SK-N-SH treated with all-trans-retinoic acid at 6 μM for 48 hours (cell line): ENCODE measurements at regions not wholly inside any gene's neighbourhood (a gene's known extent, or its start where the extent isn't known, plus 50 kb on each side); places are given as distances from the start of the nearest gene placed in this dataset.

Source experiments
- ATAC-seq: fragments of 200-7000 bp; cut with Tn5 transposase; 3 replicates; pipeline ENCODE4 v1.9.1; 2020; ENCODE audit warnings: mild to moderate bottlenecking, moderate library complexity
- ARNTL ChIP-seq: fragments of 450-650 bp; formaldehyde crosslinking; IDR thresholded peaks from 2 replicates; pipeline ENCODE4 v1.5.0; 2020; ENCODE audit warnings: low read depth, mild to moderate bottlenecking, moderate library complexity, borderline replicate concordance
- BACH2 ChIP-seq: fragments of 250-450 bp; sonication (Bioruptor Pico); IDR thresholded peaks from 2 replicates; pipeline ENCODE4 v1.9.0; 2021; ENCODE audit warnings: mild to moderate bottlenecking, borderline replicate concordance
- CSDC2 ChIP-seq: fragments of 250-450 bp; sonication (Bioruptor Pico); IDR thresholded peaks from 2 replicates; pipeline ENCODE4 v1.5.0; 2020; ENCODE audit warnings: mild to moderate bottlenecking, moderate library complexity
- ESRRG ChIP-seq: fragments of 250-450 bp; sonication (Bioruptor Pico); IDR thresholded peaks from 2 replicates; pipeline ENCODE4 v1.6.1; 2021; ENCODE audit warnings: mild to moderate bottlenecking
- GLIS3 ChIP-seq: fragments of 250-450 bp; sonication (Bioruptor Pico); IDR thresholded peaks from 2 replicates; pipeline ENCODE4 v1.5.0; 2020; ENCODE audit warnings: mild to moderate bottlenecking, moderate library complexity
- ISL1 ChIP-seq: fragments of 250-450 bp; sonication (Bioruptor Pico); IDR thresholded peaks from 2 replicates; pipeline ENCODE4 v2.1.2; 2022; ENCODE audit warnings: mild to moderate bottlenecking, moderate library complexity
- OSR1 ChIP-seq: fragments of 250-450 bp; sonication (Bioruptor Pico); IDR thresholded peaks from 2 replicates; pipeline ENCODE4 v1.8.0; 2022; ENCODE audit warnings: moderate library complexity, mild to moderate bottlenecking, inconsistent platforms
- POU6F1 ChIP-seq: fragments of 250-450 bp; sonication (Bioruptor Pico); IDR thresholded peaks from 2 replicates; pipeline ENCODE4 v1.8.0; 2021; ENCODE audit warnings: low read depth, mild to moderate bottlenecking, moderate library complexity, borderline replicate concordance
- PPARA ChIP-seq: fragments of 250-450 bp; sonication (Bioruptor Pico); IDR thresholded peaks from 2 replicates; pipeline ENCODE4 v1.5.0; 2020; ENCODE audit warnings: mild to moderate bottlenecking, borderline replicate concordance
- RARB ChIP-seq: fragments of 250-450 bp; sonication (Bioruptor Pico); IDR thresholded peaks from 2 replicates; pipeline ENCODE4 v1.8.0; 2021; ENCODE audit warnings: mild to moderate bottlenecking, moderate library complexity
- SNAI2 ChIP-seq: fragments of 250-450 bp; sonication (Bioruptor Pico); IDR thresholded peaks from 2 replicates; pipeline ENCODE4 v1.5.0; 2020; ENCODE audit warnings: mild to moderate bottlenecking, moderate library complexity
- TCF4 ChIP-seq: fragments of 250-450 bp; sonication (Bioruptor Pico); IDR thresholded peaks from 2 replicates; pipeline ENCODE4 v1.8.0; 2021; ENCODE audit warnings: mild to moderate bottlenecking, moderate library complexity, borderline replicate concordance
- TOX ChIP-seq: fragments of 250-450 bp; sonication (Bioruptor Pico); IDR thresholded peaks from 2 replicates; pipeline ENCODE4 v1.8.0; 2021; ENCODE audit warnings: mild to moderate bottlenecking, moderate library complexity, borderline replicate concordance
- ZC3H10 ChIP-seq: fragments of 250-450 bp; sonication (Bioruptor Pico); IDR thresholded peaks from 2 replicates; pipeline ENCODE4 v1.5.1; 2021; ENCODE audit warnings: mild to moderate bottlenecking, moderate library complexity
- ZFP3 ChIP-seq: fragments of 250-450 bp; sonication (Bioruptor Pico); IDR thresholded peaks from 2 replicates; pipeline ENCODE4 v1.5.0; 2020; ENCODE audit warnings: mild to moderate bottlenecking, moderate library complexity
- ZFP30 ChIP-seq: fragments of 450-650 bp; formaldehyde crosslinking; IDR thresholded peaks from 2 replicates; pipeline ENCODE4 v1.5.0; 2022; ENCODE audit warnings: mild to moderate bottlenecking, moderate library complexity
- ZNF565 ChIP-seq: fragments of 450-650 bp; formaldehyde crosslinking; conservative IDR thresholded peaks from 2 replicates; pipeline ENCODE4 v1.5.0; 2020; ENCODE audit warnings: low read depth, mild to moderate bottlenecking, moderate library complexity
- ZNF70 ChIP-seq: fragments of 450-650 bp; formaldehyde crosslinking; IDR thresholded peaks from 2 replicates; pipeline ENCODE4 v1.5.0; 2020; ENCODE audit warnings: mild to moderate bottlenecking, moderate library complexity
- ZNF8 ChIP-seq: fragments of 450-650 bp; formaldehyde crosslinking; IDR thresholded peaks from 2 replicates; pipeline ENCODE4 v1.5.0; 2020; ENCODE audit warnings: mild to moderate bottlenecking, moderate library complexity
- TF ChIP-seq, protein P1 (sequence below): fragments of 250-450 bp; sonication (Bioruptor Pico); IDR thresholded peaks from 2 replicates; pipeline ENCODE4 v1.8.0; 2020; ENCODE audit warnings: mild to moderate bottlenecking, moderate library complexity, borderline replicate concordance
- TF ChIP-seq, protein P2 (sequence below): fragments of 250-450 bp; sonication (Bioruptor Pico); IDR thresholded peaks from 2 replicates; pipeline ENCODE4 v1.5.1; 2020; ENCODE audit warnings: low read depth, mild to moderate bottlenecking, moderate library complexity
- TF ChIP-seq, protein P3 (sequence below): fragments of 250-450 bp; sonication (Bioruptor Pico); IDR thresholded peaks from 2 replicates; pipeline ENCODE4 v1.5.1; 2021; ENCODE audit warnings: mild to moderate bottlenecking, moderate library complexity

- no peak for TF ChIP-seq ZFP3
- TF ChIP-seq ZNF70 (CRISPR knock-in tag), result no peak
- TF ChIP-seq PPARA (CRISPR knock-in tag), result no peak
- TF ChIP-seq CSDC2 (CRISPR knock-in tag), result no peak
- TF ChIP-seq, protein P1, sequence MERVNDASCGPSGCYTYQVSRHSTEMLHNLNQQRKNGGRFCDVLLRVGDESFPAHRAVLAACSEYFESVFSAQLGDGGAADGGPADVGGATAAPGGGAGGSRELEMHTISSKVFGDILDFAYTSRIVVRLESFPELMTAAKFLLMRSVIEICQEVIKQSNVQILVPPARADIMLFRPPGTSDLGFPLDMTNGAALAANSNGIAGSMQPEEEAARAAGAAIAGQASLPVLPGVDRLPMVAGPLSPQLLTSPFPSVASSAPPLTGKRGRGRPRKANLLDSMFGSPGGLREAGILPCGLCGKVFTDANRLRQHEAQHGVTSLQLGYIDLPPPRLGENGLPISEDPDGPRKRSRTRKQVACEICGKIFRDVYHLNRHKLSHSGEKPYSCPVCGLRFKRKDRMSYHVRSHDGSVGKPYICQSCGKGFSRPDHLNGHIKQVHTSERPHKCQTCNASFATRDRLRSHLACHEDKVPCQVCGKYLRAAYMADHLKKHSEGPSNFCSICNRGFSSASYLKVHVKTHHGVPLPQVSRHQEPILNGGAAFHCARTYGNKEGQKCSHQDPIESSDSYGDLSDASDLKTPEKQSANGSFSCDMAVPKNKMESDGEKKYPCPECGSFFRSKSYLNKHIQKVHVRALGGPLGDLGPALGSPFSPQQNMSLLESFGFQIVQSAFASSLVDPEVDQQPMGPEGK, result no peak
- TF ChIP-seq SNAI2, result no peak
- TF ChIP-seq BACH2 (CRISPR knock-in tag), result no peak
- no peak for TF ChIP-seq ZC3H10 (CRISPR knock-in tag)
- no peak for TF ChIP-seq ZNF8
- TF ChIP-seq RARB (CRISPR knock-in tag), result no peak
- TF ChIP-seq TOX, result no peak
- TF ChIP-seq, protein P2, sequence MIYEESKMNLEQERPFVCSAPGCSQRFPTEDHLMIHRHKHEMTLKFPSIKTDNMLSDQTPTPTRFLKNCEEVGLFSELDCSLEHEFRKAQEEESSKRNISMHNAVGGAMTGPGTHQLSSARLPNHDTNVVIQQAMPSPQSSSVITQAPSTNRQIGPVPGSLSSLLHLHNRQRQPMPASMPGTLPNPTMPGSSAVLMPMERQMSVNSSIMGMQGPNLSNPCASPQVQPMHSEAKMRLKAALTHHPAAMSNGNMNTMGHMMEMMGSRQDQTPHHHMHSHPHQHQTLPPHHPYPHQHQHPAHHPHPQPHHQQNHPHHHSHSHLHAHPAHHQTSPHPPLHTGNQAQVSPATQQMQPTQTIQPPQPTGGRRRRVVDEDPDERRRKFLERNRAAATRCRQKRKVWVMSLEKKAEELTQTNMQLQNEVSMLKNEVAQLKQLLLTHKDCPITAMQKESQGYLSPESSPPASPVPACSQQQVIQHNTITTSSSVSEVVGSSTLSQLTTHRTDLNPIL, result no peak
- TF ChIP-seq POU6F1 (CRISPR knock-in tag), result no peak
- TF ChIP-seq ISL1 (CRISPR knock-in tag), result no peak
- no peak for TF ChIP-seq TCF4 (CRISPR knock-in tag)
- TF ChIP-seq ZFP30 (CRISPR knock-in tag), result no peak
- TF ChIP-seq, all 23 proteins: peak for 0
- ATAC-seq, result no peak
Observed at GRCh38 chr14:101409006-101409543, 152.2 kb upstream of the DIO3 start.

- TF ChIP-seq GLIS3 (no peak), ZC3H10 (CRISPR knock-in tag) (no peak), ARNTL (CRISPR knock-in tag) (no peak)
Observed at GRCh38 chr14:101410126-101410525, 151.2 kb upstream of the DIO3 start.

DNA sequence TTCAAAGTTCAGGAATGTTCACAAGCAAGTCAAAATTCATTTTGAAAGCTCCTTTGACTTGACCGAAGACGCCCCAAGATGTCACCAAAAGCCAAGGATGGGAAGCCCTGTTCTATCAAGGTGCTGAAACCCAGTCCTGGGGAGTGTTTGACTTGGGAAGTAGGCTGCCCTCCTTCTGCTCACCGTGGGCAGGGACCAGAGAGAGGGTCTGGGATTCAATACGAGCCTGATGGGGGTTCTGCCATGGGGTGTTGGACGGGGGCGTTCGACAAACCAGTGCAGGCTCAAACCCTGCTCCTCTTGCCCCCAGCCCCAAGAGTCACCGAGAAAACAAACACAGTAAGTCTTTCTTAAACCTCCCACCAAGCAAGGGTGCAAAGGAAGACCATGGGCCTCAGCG, 150.1 kb upstream of the DIO3 start:
- TF ChIP-seq ESRRG (CRISPR knock-in tag), result no peak
- TF ChIP-seq ZFP3, result no peak
- TF ChIP-seq, protein P2, result no peak
- no peak for TF ChIP-seq RARB (CRISPR knock-in tag)
- TF ChIP-seq ARNTL (CRISPR knock-in tag), result no peak
- no peak for TF ChIP-seq ZNF565 (CRISPR knock-in tag)
- TF ChIP-seq CSDC2 (CRISPR knock-in tag), result no peak
- TF ChIP-seq ZNF8, result no peak
- no peak for TF ChIP-seq ZFP30 (CRISPR knock-in tag)
- TF ChIP-seq, protein P1, result no peak
- no peak for TF ChIP-seq POU6F1 (CRISPR knock-in tag)
- TF ChIP-seq ISL1 (CRISPR knock-in tag), result no peak
- TF ChIP-seq, protein P3, sequence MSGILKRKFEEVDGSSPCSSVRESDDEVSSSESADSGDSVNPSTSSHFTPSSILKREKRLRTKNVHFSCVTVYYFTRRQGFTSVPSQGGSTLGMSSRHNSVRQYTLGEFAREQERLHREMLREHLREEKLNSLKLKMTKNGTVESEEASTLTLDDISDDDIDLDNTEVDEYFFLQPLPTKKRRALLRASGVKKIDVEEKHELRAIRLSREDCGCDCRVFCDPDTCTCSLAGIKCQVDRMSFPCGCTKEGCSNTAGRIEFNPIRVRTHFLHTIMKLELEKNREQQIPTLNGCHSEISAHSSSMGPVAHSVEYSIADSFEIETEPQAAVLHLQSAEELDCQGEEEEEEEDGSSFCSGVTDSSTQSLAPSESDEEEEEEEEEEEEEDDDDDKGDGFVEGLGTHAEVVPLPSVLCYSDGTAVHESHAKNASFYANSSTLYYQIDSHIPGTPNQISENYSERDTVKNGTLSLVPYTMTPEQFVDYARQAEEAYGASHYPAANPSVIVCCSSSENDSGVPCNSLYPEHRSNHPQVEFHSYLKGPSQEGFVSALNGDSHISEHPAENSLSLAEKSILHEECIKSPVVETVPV (CRISPR knock-in tag), result no peak
- TF ChIP-seq GLIS3, result no peak
- TF ChIP-seq PPARA (CRISPR knock-in tag), result no peak
- TF ChIP-seq BACH2 (CRISPR knock-in tag), result no peak
- TF ChIP-seq OSR1 (CRISPR knock-in tag), result no peak
- no peak for TF ChIP-seq ZC3H10 (CRISPR knock-in tag)
- no peak for ATAC-seq

More at GRCh38 chr14:101410126-101410525, 151.2 kb upstream of the DIO3 start:
- no peak for ATAC-seq
